LoVo (cell line): ENCODE measurements at regions not wholly inside any gene's neighbourhood (a gene's known extent, or its start where the extent isn't known, plus 50 kb on each side); places are given as distances from the start of the nearest gene placed in this dataset.

ENCODE experiments used
- DNase-seq: peaks from one replicate; pipeline ENCODE4 v3.0.0-alpha.2; 2016; ENCODE audit warnings: low spot score

- DNase-seq: no peak
These were observed 337.3 kb upstream of the TBC1D5 start for GRCh38 chr3:18079739-18080138.

GRCh38 chr3:18079062-18079461, 336.6 kb upstream of the TBC1D5 start:
- no peak for DNase-seq

- DNase-seq: no peak
These were observed 334.9 kb upstream of the TBC1D5 start for GRCh38 chr3:18077128-18077840.

GRCh38 chr3:18076301-18076700, 333.9 kb upstream of the TBC1D5 start:
- DNase-seq: no peak

- DNase-seq: no peak
These were observed 333.4 kb upstream of the TBC1D5 start for GRCh38 chr3:18075799-18076198.

GRCh38 chr3:18071833-18072232, 329.4 kb upstream of the TBC1D5 start:
- no peak for DNase-seq

- no peak for DNase-seq
These were observed 328.5 kb upstream of the TBC1D5 start for GRCh38 chr3:18070944-18071343.

- no peak for DNase-seq
These were observed 327.8 kb upstream of the TBC1D5 start for GRCh38 chr3:18070231-18070630.

- no peak for DNase-seq
These were observed 327.1 kb upstream of the TBC1D5 start for GRCh38 chr3:18069568-18069967.

- no peak for DNase-seq
These were observed 324.6 kb upstream of the TBC1D5 start for GRCh38 chr3:18066899-18067582.

- no peak for DNase-seq
These were observed 322.2 kb upstream of the TBC1D5 start for GRCh38 chr3:18064586-18064985.

GRCh38 chr3:18062657-18063025, 320.2 kb upstream of the TBC1D5 start:
- no peak for DNase-seq

GRCh38 chr3:18061737-18062656, 319.6 kb upstream of the TBC1D5 start:
- no peak for DNase-seq

GRCh38 chr3:18058666-18059065, 316.2 kb upstream of the TBC1D5 start:
- no peak for DNase-seq

- DNase-seq: no peak
These were observed 315.1 kb upstream of the TBC1D5 start for GRCh38 chr3:18057471-18058091.

- no peak for DNase-seq
These were observed 312.2 kb upstream of the TBC1D5 start for GRCh38 chr3:18054625-18055024.

GRCh38 chr3:18051306-18051705, 308.9 kb upstream of the TBC1D5 start:
- DNase-seq: no peak

- DNase-seq: no peak
These were observed 306.7 kb upstream of the TBC1D5 start for GRCh38 chr3:18049096-18049495.

GRCh38 chr3:18047052-18047451, 304.6 kb upstream of the TBC1D5 start:
- DNase-seq: no peak

- DNase-seq: no peak
These were observed 303.9 kb upstream of the TBC1D5 start for GRCh38 chr3:18046131-18046915.
